Effector CD4-positive, alpha-beta T cell (primary cell): ENCODE measurements at regions not wholly inside any gene's neighbourhood (a gene's known extent, or its start where the extent isn't known, plus 50 kb on each side); places are given as distances from the start of the nearest gene placed in this dataset.

Experiments used
- DNase-seq: peaks from one replicate; pipeline ENCODE4 v3.0.0-alpha.2; 2020

GRCh38 chr6:132937466-132937906 is 123.1 kb downstream of the RPS12 start:
- no peak for DNase-seq

DNA sequence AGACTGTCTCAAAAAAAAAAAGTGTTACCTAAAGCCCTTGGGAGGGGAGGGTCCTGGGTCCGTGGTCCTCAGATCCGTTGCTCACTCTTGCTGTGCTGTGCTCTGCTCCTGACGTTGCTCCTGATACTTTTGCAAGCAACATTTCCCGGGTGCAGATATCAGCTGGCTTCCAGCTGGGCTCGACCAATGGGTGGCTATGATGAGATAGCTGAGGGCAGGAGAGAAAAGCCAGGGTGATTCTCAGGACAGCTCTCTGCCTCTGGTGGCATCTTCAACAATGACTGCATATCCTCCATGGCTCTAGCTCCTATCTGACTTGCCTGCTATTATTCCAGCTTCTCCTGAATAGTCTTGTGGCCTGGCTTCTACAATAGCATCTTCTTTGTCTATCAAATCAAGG is 134.5 kb downstream of the RPS12 start:
- DNase-seq: no peak

DNA sequence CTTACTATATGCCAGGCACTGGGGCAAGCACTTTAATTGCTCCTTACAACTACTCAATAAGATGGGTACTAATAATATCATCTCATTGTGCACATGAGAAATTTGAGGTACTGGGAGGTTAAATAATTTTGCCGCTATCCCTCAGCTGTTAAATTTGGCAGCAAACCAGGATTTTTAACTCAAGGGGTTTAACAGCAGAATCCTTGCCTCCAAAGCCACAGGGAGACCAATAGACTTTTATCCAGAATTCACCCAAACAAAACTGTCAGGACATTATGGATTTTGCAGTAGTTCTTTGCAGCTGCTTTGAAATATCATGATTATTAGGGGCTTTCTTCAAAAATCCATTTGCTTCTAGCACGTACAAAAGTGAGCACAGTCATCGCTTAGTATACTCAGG is 136.2 kb downstream of the RPS12 start:
- DNase-seq: no peak

GRCh38 chr6:132952031-132952867 is 137.9 kb downstream of the RPS12 start:
- DNase-seq: no peak

GRCh38 chr6:132952986-132953385 is 138.6 kb downstream of the RPS12 start:
- no peak for DNase-seq

DNA sequence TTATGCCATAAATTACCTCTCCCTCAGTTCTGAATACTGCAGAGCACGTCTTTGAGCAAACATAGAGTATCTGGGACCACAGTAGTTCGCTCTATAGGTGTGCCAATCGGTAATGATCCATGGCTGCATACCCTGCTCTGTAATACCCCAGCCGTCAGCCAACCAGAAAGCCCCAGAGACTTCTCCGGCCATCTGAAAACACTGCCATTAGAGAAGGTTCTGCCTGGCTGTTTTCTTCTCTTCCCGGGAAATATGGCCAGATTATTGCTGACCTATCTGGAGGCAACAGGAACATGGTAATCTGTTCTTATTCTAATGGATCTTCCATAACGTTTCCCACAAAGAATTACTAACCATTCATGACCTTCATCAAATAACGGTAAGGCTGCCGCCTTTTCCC is 139.9 kb downstream of the RPS12 start:
- no peak for DNase-seq

DNA sequence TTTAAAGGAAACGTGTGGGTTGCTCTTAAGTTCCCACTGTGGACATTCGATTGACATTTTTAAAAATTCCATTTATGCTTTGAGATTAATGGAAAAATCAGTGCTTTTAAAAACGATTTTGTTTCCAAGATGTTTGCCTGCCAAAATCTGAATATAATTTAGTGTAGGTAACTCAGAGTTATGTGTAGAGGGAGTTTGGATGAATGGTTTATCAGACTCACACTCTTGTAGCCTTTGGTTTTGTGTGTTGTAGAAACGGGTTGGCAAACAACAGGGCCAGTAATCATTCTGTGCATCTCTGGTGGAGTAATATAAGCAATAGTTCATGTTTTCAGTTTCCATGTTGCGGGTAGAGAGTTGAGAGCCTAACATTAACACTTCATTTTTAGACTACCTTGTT is 140.6 kb downstream of the RPS12 start:
- no peak for DNase-seq

- no peak for DNase-seq
These were observed 145.4 kb downstream of the RPS12 start for GRCh38 chr6:132959639-132960326.

DNA sequence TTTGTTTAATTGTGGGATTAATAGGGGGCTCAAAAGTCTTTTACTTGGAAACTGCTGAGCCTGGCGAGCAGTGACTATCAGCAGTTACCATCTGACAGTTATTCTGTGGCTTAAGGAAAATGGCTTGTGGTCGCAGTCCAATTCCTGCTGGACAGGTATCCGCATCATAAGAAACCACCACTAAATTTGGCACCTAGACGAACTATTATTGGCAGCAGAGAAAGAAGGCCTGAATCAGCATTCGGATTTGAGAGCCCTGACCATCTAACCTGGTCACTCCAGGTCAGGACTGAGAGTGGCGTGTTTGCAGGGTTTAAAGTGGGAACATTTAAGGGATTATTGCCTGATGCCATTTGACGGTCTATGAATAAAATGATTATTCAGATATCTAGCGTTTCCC is 146.4 kb downstream of the RPS12 start:
- no peak for DNase-seq

DNA sequence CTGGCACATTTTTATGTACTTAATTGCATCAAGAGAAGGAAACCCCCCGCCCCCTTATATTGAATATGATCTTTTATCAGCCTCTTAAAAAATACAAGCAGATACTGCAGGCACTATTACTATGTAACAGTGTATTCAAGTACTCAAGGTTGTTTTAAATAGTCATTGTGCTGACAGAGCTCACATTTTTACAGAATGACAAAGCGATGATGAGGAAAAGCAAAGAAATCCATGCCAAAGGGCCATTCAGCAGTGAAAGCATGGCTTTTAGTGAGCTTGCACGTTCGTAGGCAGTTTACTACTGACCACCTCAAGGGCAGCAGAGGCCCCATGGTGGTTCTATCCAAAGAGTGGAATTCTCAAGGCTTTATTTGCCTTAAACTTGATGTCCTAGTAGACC is 146.8 kb downstream of the RPS12 start:
- DNase-seq: no peak

GRCh38 chr6:132961610-132962009 is 147.2 kb downstream of the RPS12 start:
- no peak for DNase-seq

DNA sequence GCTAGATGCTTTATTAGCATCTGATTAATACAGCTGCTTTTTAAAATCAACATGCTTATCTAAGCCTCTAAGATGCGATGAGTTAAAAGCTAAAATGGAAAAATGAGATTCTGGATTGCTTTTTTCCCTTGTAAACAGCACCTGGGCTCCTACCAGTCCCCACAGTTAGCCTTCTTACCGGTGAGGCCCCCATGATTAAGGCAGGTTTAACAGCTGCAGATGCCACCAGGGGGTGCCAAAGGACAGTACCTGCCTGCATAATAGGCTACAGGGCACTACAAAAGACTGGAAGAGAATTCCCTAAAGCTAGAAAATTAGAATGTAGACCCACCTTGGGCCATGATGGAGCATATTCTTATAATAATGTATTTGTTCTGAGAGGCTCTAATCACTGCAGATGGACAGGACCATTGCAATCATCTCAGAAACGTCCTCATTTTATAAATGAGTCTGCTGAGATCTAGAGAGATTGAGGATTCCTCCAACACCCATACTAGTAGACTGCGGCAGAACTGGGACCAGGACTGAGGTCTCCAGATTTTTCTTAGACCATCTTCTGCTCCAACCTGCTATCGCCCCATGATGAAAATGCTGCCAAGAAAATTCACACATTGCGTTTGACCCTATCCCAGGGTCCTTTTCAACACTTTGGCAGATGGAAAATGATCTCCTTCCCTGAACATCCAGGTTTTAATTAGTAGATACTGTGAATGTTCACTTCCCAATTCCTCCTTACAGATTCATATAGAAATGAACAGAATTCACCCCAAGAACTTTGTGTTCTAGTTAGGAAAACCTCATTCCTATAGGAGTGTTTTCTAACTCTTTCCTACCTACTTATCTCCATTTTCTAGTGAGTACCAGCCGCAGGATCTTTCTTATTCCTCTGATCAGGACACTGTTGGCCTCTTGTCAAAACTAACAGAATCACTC is 148.8 kb downstream of the RPS12 start:
- peak; percentile 15 for DNase-seq

DNA sequence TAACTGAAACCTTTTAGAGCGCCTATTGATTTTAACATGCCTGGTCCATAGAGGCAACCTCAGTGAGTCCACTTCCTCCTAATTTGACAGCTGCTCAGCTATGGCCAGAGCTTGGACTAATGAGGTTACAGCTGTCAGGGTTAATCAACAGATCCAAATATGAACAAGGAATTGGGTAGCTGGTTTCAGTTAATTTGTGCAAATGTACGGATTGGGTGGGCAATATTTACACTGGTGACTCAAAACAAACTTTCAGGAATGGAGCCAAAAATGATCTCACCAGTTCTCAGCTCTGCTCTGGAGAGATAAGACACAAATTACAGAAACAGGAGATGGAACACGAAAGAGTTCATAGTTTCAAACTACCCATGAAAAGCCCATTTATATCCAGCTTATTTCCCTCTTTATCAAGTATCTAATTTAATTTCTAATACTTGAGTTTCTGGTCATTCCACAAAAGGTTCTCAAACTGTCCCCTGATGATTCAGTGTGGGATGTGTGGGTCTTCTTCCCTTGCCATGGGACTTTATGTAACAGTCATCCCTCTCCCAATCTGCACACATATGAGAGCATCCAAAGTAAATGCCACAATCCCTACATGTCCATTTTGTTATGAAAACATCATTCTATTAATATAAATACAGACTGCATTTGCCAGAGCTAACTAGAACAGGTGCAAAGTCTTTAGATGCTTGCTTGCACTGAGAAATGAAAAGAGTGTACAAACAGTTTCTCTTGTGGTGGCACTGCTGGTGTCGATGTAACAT is 149.9 kb downstream of the RPS12 start:
- no peak for DNase-seq

DNA sequence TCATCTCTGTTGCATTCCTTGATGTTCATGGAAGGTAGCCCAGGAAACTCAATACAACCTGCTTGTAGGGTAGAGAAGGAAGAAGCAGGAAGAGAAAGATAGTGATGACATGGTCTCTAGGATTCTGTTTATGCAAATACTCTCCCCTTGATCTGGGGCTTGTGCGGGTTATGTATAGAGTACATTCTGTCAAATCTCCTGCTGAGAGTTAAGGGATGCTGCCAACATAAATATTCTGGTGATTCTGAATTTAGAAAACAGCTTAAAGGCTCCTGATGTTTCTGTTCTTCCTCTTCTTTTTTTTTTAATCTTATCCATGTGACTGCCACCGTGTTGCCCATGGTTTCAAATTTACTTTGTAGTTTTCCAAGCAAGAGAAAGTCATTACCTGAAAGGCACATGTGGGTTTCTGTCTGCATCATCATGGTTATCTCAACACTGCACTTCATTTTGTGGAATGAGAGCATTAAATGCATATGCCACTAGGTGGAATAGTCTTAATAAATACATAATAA is 150.6 kb downstream of the RPS12 start:
- DNase-seq: no peak

DNA sequence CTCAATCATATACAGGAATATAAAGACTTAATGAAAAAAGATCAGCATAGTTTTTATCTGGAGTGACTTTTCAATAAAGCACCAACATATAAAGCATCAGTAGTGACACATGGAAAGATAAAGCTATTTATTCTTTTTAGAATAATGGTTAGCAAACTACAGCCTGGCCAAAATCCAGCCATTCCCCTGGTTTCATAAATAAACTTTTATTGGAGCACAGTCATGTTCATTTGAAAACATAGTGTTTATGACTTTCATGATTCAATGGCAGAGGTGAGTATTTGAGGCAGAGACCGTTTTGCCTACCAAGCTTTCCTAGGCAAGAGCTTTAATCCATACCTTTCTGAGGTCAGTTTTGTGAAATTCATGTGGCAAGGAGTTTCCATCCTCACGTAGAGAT is 153.5 kb downstream of the RPS12 start:
- DNase-seq: no peak

DNA sequence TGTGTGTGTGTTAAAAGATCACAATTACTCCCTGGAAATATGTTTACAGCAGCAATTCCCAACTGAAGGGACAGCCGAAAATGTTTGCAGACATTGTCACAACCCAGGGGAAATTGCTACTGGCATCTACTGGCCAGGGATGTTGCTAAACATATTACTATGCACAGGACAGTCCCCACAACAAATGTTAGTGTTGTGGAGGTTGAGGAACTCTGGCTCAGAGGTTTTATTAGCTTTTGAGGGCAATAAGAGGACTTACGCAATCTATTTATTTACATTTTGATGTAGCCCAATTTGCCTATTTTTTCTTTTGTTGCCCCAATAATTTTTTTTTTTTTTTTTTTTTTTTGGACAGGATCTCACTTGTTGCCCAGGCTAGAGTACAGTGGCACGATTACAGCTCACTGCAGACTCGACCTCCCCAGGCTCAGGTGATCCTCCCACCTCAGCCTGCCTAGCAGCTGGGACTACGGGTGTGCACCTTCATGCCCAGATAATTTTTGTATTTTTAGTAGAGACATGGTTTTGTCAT is 154.1 kb downstream of the RPS12 start:
- no peak for DNase-seq

- DNase-seq: no peak
These were observed 154.8 kb downstream of the RPS12 start for GRCh38 chr6:132969196-132969595.

DNA sequence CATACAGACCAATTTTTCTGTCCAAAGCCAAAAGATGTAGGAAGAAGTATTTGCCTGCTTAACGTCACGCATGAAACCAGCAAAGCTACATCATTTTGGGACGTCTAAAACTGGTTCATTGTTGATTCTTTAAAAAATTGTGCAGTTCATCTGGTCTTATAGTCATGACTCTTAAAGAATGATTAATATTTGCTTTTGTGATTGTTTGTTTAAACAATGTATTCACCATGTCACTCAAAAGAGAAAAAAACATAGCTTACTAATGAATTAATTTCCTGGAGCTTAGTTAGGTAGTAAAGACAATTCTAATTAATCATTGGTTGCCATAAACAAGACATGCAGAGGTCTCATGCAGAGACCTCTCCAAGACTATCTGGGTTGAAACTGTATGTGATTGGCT is 157.3 kb downstream of the RPS12 start:
- DNase-seq: no peak

- DNase-seq: no peak
These were observed 157.9 kb downstream of the RPS12 start for GRCh38 chr6:132972254-132972653.

DNA sequence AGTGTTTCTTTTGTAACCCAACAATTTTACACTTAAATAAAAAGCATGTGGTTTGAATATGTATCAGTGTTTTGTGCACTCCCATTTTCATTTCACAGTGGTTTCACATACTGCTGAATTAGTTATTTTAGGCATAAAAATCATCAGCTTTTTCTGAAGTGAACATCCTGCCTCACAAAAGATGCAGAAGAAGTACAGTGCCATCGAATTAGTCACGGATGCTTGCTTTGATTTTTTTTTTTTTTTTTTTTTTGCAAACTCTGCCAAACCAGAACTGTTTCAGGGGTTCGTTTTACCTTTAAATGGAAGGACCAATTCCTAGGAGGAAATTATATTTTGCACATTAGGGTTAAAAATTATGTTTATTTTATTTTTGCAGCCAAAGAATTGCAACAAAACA is 158.6 kb downstream of the RPS12 start:
- DNase-seq: no peak

DNA sequence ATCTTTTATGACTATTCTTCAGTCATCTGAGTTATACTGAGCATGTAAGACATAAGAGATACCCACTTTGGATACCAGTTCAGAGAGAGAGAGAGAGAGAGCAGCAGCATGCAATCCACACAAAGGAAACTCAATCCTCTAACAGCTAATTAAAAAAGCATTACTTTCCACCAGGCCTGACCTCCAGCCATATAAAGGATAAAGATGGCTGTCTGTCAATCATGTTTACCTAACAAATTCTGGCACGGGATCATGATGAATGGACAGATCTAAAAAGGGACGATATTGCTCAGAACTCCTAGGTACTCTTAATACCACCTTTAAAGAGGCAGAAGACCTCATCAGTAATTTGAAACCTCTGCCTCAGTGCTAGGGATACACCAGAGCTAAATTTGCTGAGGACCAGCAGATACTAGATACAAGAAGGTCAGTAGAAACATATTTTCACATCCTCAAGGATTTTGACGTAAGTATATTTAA is 159.2 kb downstream of the RPS12 start:
- DNase-seq: no peak

DNA sequence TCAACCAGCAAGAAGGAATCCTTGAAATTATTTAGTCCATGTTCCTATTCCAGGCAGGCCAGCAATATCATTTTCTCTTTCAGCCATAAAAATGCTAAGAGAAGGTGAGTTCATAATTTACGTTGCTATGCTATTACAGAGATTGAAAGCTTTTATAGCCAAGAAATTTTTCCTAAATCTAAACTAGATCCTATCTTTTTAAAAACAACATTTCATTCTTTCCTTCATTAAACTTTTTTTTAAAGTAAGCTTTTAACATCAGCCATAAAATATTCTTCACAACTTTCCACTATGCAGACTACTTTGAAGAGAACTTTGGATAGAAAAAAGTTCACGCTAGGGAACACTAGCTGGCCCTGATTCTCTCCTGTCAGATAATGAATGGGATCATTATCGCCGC is 159.8 kb downstream of the RPS12 start:
- DNase-seq: no peak
